Spinal cord (tissue), 9 donors: ENCODE measurements at regions not wholly inside any gene's neighbourhood (a gene's known extent, or its start where the extent isn't known, plus 50 kb on each side); places are given as distances from the start of the nearest gene placed in this dataset.
"Not testable (repeated sequence)": the region's sequence is repeated elsewhere in the genome, so short reads cannot be mapped to it uniquely, and the experiment has no call there.

ENCODE experiments used
- DNase-seq, 6 donors: peaks; one replicate each; pipeline versions ENCODE4 v3.0.0 to v3.0.0-alpha.2; 2013 to 2015; ENCODE audit warnings: low spot score in 6 of 6, low read depth in 4 of 6
- H3K27ac ChIP-seq: one replicate; pipeline ENCODE4 v1.5.1; 2013; ENCODE audit warnings: low read depth, low read length, control low read depth
- H3K27me3 ChIP-seq: one replicate; pipeline ENCODE4 v1.6.1; 2013; ENCODE audit warnings: low read length; ENCODE audit not compliant: control insufficient read depth, insufficient read depth
- H3K36me3 ChIP-seq: one replicate; pipeline ENCODE4 v1.6.1; 2013; ENCODE audit warnings: low read length; ENCODE audit not compliant: control insufficient read depth, insufficient read depth
- H3K4me1 ChIP-seq: one replicate; pipeline ENCODE4 v1.6.1; 2013; ENCODE audit warnings: low read length; ENCODE audit not compliant: control insufficient read depth, insufficient read depth
- H3K4me3 ChIP-seq: one replicate; pipeline ENCODE4 v1.5.1; 2013; ENCODE audit warnings: low read depth, low read length, control low read depth
- H3K9me3 ChIP-seq: one replicate; pipeline ENCODE4 v1.6.1; 2013; ENCODE audit warnings: low read length; ENCODE audit not compliant: control insufficient read depth, insufficient read depth
- WGBS: methylation state at CpG from one replicate; pipeline ENCODE4 v1.1.5; 2013; ENCODE audit warnings: missing lambda C conversion rate; ENCODE audit not compliant: insufficient coverage; 5-methylcytosine and 5-hydroxymethylcytosine counted together
- donor health status: healthy.

GRCh38 chr10:18917431-18917830, 131.2 kb upstream of the MALRD1 start:
- not testable (repeated sequence) for DNase-seq
- no CpG with 5 or more reads among the region's 9 CpGs for WGBS

GRCh38 chr10:18918532-18918931, 130.1 kb upstream of the MALRD1 start:
- WGBS, result 73% methylated on average over 2 of the region's 4 CpGs
- DNase-seq, result no peak
- no peaks in the 10 kb centered on the region for H3K4me1 ChIP-seq
- H3K27ac ChIP-seq, result no peak overlapping the region
- H3K4me3 ChIP-seq, result no peak overlapping the region
- H3K9me3 ChIP-seq, result no peaks in the 10 kb centered on the region
- no peaks in the 10 kb centered on the region for H3K27me3 ChIP-seq
- no peaks in the 10 kb centered on the region for H3K36me3 ChIP-seq

More at GRCh38 chr10:18917431-18917830, 131.2 kb upstream of the MALRD1 start:
- not testable (repeated sequence) for H3K9me3 ChIP-seq, H3K4me1 ChIP-seq, H3K27me3 ChIP-seq, H3K4me3 ChIP-seq, H3K27ac ChIP-seq, H3K36me3 ChIP-seq

- no peak overlapping the region for H3K4me3 ChIP-seq
- no peaks in the 10 kb centered on the region for H3K36me3 ChIP-seq
- H3K27me3 ChIP-seq, result no peaks in the 10 kb centered on the region
- no peaks in the 10 kb centered on the region for H3K4me1 ChIP-seq
- no peaks in the 10 kb centered on the region for H3K9me3 ChIP-seq
- no peak for DNase-seq
- no peak overlapping the region for H3K27ac ChIP-seq
Measured at GRCh38 chr10:18949391-18949790, 99.2 kb upstream of the MALRD1 start.

GRCh38 chr10:18951072-18951823, 97.4 kb upstream of the MALRD1 start:
- 95% methylated on average over 23 of the region's 35 CpGs for WGBS
- not testable (repeated sequence) for H3K9me3 ChIP-seq, DNase-seq, H3K27me3 ChIP-seq, H3K4me3 ChIP-seq, H3K27ac ChIP-seq, H3K4me1 ChIP-seq, H3K36me3 ChIP-seq

GRCh38 chr10:18955061-18955460, 93.5 kb upstream of the MALRD1 start:
- Histone ChIP-seq H3K36me3 (no peaks in the 10 kb centered on the region), H3K27ac (no peak overlapping the region), H3K27me3 (no peaks in the 10 kb centered on the region), H3K4me1 (no peaks in the 10 kb centered on the region), H3K4me3 (no peak overlapping the region), H3K9me3 (no peaks in the 10 kb centered on the region)
- peak in 1 of 6 donors; percentile 22 for DNase-seq
- WGBS, result 83% methylated on average over 1 of the region's 1 CpG

GRCh38 chr10:18959369-18959768, 89.2 kb upstream of the MALRD1 start:
- Histone ChIP-seq H3K4me1 (no peaks in the 10 kb centered on the region), H3K4me3 (no peak overlapping the region), H3K27ac (no peak overlapping the region), H3K27me3 (no peaks in the 10 kb centered on the region), H3K9me3 (no peaks in the 10 kb centered on the region), H3K36me3 (no peaks in the 10 kb centered on the region)
- DNase-seq, result no peak
- 91% methylated on average over 8 of the region's 10 CpGs for WGBS

- 97% methylated on average over 10 of the region's 11 CpGs for WGBS
- Histone ChIP-seq H3K36me3 (no peaks in the 10 kb centered on the region), H3K9me3 (no peaks in the 10 kb centered on the region), H3K27me3 (no peaks in the 10 kb centered on the region), H3K4me3 (no peak overlapping the region), H3K4me1 (no peaks in the 10 kb centered on the region), H3K27ac (no peak overlapping the region)
- DNase-seq, result no peak
Measured at GRCh38 chr10:18960466-18961079, 88.0 kb upstream of the MALRD1 start.

GRCh38 chr10:18968159-18968558, 80.4 kb upstream of the MALRD1 start:
- Histone ChIP-seq H3K27me3 (no peaks in the 10 kb centered on the region), H3K4me3 (no peak overlapping the region), H3K27ac (no peak overlapping the region), H3K4me1 (no peaks in the 10 kb centered on the region), H3K9me3 (peaks cover 2% of the 10 kb centered on the region), H3K36me3 (no peaks in the 10 kb centered on the region)
- no CpG with 5 or more reads among the region's 1 CpG for WGBS
- DNase-seq, result no peak

- DNase-seq, result no peak
- Histone ChIP-seq H3K36me3 (no peaks in the 10 kb centered on the region), H3K27ac (no peak overlapping the region), H3K4me3 (no peak overlapping the region), H3K27me3 (no peaks in the 10 kb centered on the region), H3K4me1 (no peaks in the 10 kb centered on the region), H3K9me3 (no peaks in the 10 kb centered on the region)
- 69% methylated on average over 2 of the region's 4 CpGs for WGBS
Measured at GRCh38 chr10:18976696-18977251, 71.8 kb upstream of the MALRD1 start.

GRCh38 chr10:18980089-18980629, 68.4 kb upstream of the MALRD1 start:
- Histone ChIP-seq H3K27ac (no peak overlapping the region), H3K9me3 (no peaks in the 10 kb centered on the region), H3K4me1 (no peaks in the 10 kb centered on the region), H3K27me3 (no peaks in the 10 kb centered on the region), H3K36me3 (no peaks in the 10 kb centered on the region), H3K4me3 (no peak overlapping the region)
- no CpG with 5 or more reads among the region's 4 CpGs for WGBS
- DNase-seq, result no peak
